PC-3 (cell line): ENCODE measurements at regions not wholly inside any gene's neighbourhood (a gene's known extent, or its start where the extent isn't known, plus 50 kb on each side); places are given as distances from the start of the nearest gene placed in this dataset.

Experiments
- EZH2 ChIP-seq: fragments of 300-600 bp; sonication (generic); IDR thresholded peaks from one replicate; pipeline ENCODE4 v1.6.1; 2017; ENCODE audit warnings: antibody characterized with exemption, mild to moderate bottlenecking, low read length; ENCODE audit not compliant: unreplicated experiment
- EZH2phosphoT487 ChIP-seq: fragments of 300-600 bp; sonication (generic); IDR thresholded peaks from 2 replicates; pipeline ENCODE4 v1.6.1; 2018; ENCODE audit warnings: mild to moderate bottlenecking, antibody characterized with exemption, low read length, borderline replicate concordance
- TF ChIP-seq, protein P1 (sequence below): fragments of 300-600 bp; sonication (generic); conservative IDR thresholded peaks from 2 replicates; pipeline ENCODE4 v1.5.1; 2017; ENCODE audit warnings: antibody characterized with exemption, low read depth, mild to moderate bottlenecking, low read length

GRCh38 chr3:191795196-191795595, 334.2 kb downstream of the PYDC2 start:
- TF ChIP-seq, protein P1, sequence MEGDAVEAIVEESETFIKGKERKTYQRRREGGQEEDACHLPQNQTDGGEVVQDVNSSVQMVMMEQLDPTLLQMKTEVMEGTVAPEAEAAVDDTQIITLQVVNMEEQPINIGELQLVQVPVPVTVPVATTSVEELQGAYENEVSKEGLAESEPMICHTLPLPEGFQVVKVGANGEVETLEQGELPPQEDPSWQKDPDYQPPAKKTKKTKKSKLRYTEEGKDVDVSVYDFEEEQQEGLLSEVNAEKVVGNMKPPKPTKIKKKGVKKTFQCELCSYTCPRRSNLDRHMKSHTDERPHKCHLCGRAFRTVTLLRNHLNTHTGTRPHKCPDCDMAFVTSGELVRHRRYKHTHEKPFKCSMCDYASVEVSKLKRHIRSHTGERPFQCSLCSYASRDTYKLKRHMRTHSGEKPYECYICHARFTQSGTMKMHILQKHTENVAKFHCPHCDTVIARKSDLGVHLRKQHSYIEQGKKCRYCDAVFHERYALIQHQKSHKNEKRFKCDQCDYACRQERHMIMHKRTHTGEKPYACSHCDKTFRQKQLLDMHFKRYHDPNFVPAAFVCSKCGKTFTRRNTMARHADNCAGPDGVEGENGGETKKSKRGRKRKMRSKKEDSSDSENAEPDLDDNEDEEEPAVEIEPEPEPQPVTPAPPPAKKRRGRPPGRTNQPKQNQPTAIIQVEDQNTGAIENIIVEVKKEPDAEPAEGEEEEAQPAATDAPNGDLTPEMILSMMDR = no peak
- TF ChIP-seq EZH2 (no peak), EZH2phosphoT487 (no peak)
